HG02981 (cell line): ENCODE measurements at regions not wholly inside any gene's neighbourhood (a gene's known extent, or its start where the extent isn't known, plus 50 kb on each side); places are given as distances from the start of the nearest gene placed in this dataset.
"Not testable (repeated sequence)": the region's sequence is repeated elsewhere in the genome, so short reads cannot be mapped to it uniquely, and the experiment has no call there.

ENCODE experiments used
- ATAC-seq: cut with Tn5 transposase; IDR thresholded peaks from one replicate; pipeline ENCODE4 v1.9.1; 2021; ENCODE audit warnings: mild to moderate bottlenecking, moderate library complexity; ENCODE audit not compliant: unreplicated experiment

- ATAC-seq, result no peak
Observed at GRCh38 chr10:125554753-125555152, 128.2 kb downstream of the TEX36 start.

- ATAC-seq, result no peak
Observed at GRCh38 chr10:125554016-125554703, 128.8 kb downstream of the TEX36 start.

- ATAC-seq, result no peak
Observed at GRCh38 chr10:125553091-125553490, 129.9 kb downstream of the TEX36 start.

GRCh38 chr10:125551247-125551646 lies 131.7 kb downstream of the TEX36 start:
- no peak for ATAC-seq

GRCh38 chr10:125550362-125550761 lies 132.6 kb downstream of the TEX36 start:
- ATAC-seq, result no peak

- no peak for ATAC-seq
Observed at GRCh38 chr10:125549653-125550052, 133.3 kb downstream of the TEX36 start.

- ATAC-seq, result no peak
Observed at GRCh38 chr10:125548878-125549277, 134.1 kb downstream of the TEX36 start.

GRCh38 chr10:125548356-125548755 lies 134.6 kb downstream of the TEX36 start:
- no peak for ATAC-seq

GRCh38 chr10:125547010-125547650 lies 135.8 kb downstream of the TEX36 start:
- no peak for ATAC-seq

- ATAC-seq, result no peak
Observed at GRCh38 chr10:125543796-125544195, 139.2 kb downstream of the TEX36 start.

- no peak for ATAC-seq
Observed at GRCh38 chr10:125538947-125539731, 143.8 kb downstream of the TEX36 start.

- ATAC-seq, result no peak
Observed at GRCh38 chr10:125536236-125536635, 146.7 kb downstream of the TEX36 start.

GRCh38 chr10:125535559-125535958 lies 147.4 kb downstream of the TEX36 start:
- no peak for ATAC-seq

GRCh38 chr10:125534515-125534914 lies 148.4 kb downstream of the TEX36 start:
- no peak for ATAC-seq

- ATAC-seq, result no peak
Observed at GRCh38 chr10:125533866-125534265, 149.1 kb downstream of the TEX36 start.

- no peak for ATAC-seq
Observed at GRCh38 chr10:125531465-125531864, 151.5 kb downstream of the TEX36 start.

GRCh38 chr10:125523347-125523746 lies 159.6 kb downstream of the TEX36 start:
- no peak for ATAC-seq

GRCh38 chr10:125521721-125522680 lies 161.0 kb downstream of the TEX36 start:
- peak; percentile 87 for ATAC-seq

- ATAC-seq, result no peak
Observed at GRCh38 chr10:125520968-125521367, 162.0 kb downstream of the TEX36 start.

GRCh38 chr10:125518397-125518796 lies 164.6 kb downstream of the TEX36 start:
- not testable (repeated sequence) for ATAC-seq

- ATAC-seq, result no peak
Observed at GRCh38 chr10:125515571-125515970, 167.4 kb downstream of the TEX36 start.
